Astrocyte of the cerebellum (primary cell): ENCODE measurements at regions not wholly inside any gene's neighbourhood (a gene's known extent, or its start where the extent isn't known, plus 50 kb on each side); places are given as distances from the start of the nearest gene placed in this dataset.
"Not testable (repeated sequence)": the region's sequence is repeated elsewhere in the genome, so short reads cannot be mapped to it uniquely, and the experiment has no call there.

ENCODE experiments used
- DNase-seq: peaks from one replicate; pipeline ENCODE4 v3.0.0-alpha.2; 2011; ENCODE audit warnings: low read depth
- H3K4me3 ChIP-seq: 2 replicates; pipeline ENCODE4 v1.5.1; 2011; ENCODE audit warnings: mild to moderate bottlenecking, low read depth, low read length, moderate library complexity
- in situ Hi-C: cut with HindIII; loops from 2 replicates; pipeline ENCODE4 v1.10.0; 2017; ENCODE audit warnings: low sequenced_read_pairs
- TF ChIP-seq, protein P1 (sequence below): IDR thresholded peaks from 2 replicates; pipeline ENCODE4 v1.5.1; 2012; ENCODE audit warnings: low read length, low read depth, moderate library complexity, mild to moderate bottlenecking; ENCODE audit errors: missing control alignments

DNA sequence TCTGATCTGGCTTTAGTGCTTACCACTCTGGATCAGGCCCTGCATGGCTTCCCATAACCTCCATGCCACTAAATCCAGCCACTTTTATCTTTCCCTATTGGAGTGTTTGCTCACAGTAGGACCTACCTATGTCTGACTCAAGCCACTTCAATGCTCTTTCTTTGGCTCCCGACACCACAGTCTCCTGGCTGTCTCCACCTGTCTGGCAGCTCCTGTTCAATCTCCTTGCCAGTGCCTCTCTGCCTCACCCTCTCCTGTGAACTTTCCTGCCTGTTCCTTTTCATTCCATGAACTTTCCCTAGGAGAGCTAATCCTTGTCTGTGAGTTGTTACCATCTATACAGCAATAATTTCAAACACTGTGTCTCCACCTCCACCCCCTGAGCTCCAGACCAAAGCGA, 82.6 kb upstream of the UCN3 start:
- in situ Hi-C loops: loop anchor here (25.0 kb wide), 1 partner anchor 420 kb away; no protein-coding TSS in a partner anchor
- TF ChIP-seq, protein P1, sequence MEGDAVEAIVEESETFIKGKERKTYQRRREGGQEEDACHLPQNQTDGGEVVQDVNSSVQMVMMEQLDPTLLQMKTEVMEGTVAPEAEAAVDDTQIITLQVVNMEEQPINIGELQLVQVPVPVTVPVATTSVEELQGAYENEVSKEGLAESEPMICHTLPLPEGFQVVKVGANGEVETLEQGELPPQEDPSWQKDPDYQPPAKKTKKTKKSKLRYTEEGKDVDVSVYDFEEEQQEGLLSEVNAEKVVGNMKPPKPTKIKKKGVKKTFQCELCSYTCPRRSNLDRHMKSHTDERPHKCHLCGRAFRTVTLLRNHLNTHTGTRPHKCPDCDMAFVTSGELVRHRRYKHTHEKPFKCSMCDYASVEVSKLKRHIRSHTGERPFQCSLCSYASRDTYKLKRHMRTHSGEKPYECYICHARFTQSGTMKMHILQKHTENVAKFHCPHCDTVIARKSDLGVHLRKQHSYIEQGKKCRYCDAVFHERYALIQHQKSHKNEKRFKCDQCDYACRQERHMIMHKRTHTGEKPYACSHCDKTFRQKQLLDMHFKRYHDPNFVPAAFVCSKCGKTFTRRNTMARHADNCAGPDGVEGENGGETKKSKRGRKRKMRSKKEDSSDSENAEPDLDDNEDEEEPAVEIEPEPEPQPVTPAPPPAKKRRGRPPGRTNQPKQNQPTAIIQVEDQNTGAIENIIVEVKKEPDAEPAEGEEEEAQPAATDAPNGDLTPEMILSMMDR: no peak

GRCh38 chr10:5283305-5284158, 81.2 kb upstream of the UCN3 start:
- DNase-seq: peak; percentile 6
- H3K4me3 ChIP-seq: no peak overlapping the region
- in situ Hi-C loops: loop anchor here (25.0 kb wide), 1 partner anchor 421 kb away; no protein-coding TSS in a partner anchor
- TF ChIP-seq, protein P1: peak; percentile 63

More for the DNA sequence above, 82.6 kb upstream of the UCN3 start:
- H3K4me3 ChIP-seq: no peak overlapping the region
- DNase-seq: no peak

DNA sequence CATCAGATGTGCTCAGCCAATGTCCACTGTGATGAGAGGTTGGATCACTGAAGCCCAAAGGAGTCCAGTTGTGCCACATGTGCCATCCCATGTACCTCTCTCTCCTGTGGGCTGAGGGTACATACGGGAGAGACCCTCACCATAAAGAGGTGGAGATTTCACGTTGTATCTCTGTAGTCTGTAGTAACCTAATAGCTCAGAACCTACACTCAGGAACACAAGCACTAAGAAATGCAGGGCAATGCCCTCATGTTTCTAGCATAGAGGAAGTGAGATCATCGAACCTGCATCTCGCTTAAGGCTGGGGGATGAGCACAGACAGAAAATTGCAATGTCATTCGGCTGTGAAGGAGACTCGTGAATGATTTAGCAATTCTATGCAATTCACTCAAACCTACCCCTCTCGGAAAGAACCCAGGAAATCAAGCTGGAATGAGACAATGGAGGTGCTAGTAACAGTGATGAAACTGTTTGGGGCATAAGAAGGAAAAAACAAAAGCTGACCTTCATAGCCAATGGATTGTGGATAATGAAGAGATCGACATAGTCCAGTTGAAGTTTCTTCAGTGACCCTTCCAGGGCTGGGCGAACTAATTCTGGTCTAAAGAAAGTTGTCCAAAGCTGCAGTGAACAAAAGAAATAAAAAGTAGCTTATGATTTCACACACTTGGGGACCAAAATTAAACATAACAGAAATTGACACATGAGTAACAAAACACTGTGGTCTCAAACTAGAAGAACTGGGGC, 80.3 kb upstream of the UCN3 start:
- DNase-seq: no peak
- H3K4me3 ChIP-seq: no peak overlapping the region
- in situ Hi-C loops: loop anchor here (25.0 kb wide), 1 partner anchor 422 kb away; no protein-coding TSS in a partner anchor
- TF ChIP-seq, protein P1: no peak

DNA sequence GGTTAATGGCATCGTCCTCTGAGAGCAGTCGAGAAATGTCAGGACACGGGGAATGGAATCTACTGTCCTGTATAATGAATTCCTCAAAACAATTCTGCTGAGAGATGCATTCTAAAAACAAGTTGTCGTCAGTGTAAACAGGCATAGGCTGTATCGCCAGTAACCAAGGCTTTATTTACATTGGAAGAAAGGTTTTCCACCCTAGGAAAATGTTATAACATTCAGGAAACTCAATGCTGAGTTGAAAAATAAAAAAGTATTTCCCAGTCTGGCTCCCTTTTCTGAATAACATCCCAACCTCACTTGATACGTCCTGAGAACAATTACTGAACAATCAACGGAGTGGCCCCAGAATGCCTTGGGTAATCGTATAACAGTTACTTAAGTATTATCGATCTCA, 79.6 kb upstream of the UCN3 start:
- no peak for DNase-seq
- no peak overlapping the region for H3K4me3 ChIP-seq
- TF ChIP-seq, protein P1: no peak
- in situ Hi-C loops: loop anchor here (25.0 kb wide), 1 partner anchor 423 kb away; no protein-coding TSS in a partner anchor

- in situ Hi-C loops: loop anchor here (25.0 kb wide), 1 partner anchor 426 kb away; no protein-coding TSS in a partner anchor
- no peak overlapping the region for H3K4me3 ChIP-seq
- TF ChIP-seq, protein P1: no peak
- DNase-seq: no peak
Measured at GRCh38 chr10:5288359-5288758, 76.4 kb upstream of the UCN3 start.

GRCh38 chr10:5289228-5289627, 75.5 kb upstream of the UCN3 start:
- not testable (repeated sequence) for DNase-seq, H3K4me3 ChIP-seq
- in situ Hi-C loops: loop anchor here (25.0 kb wide), 1 partner anchor 427 kb away; no protein-coding TSS in a partner anchor
